HUES6 (cell line): ENCODE measurements at regions not wholly inside any gene's neighbourhood (a gene's known extent, or its start where the extent isn't known, plus 50 kb on each side); places are given as distances from the start of the nearest gene placed in this dataset.

Experiments used
- H3K27ac ChIP-seq: 2 replicates; pipeline ENCODE4 v1.7.0; 2013; ENCODE audit warnings: low read depth, mild to moderate bottlenecking, low read length, inconsistent platforms
- H3K27me3 ChIP-seq: 2 replicates; pipeline ENCODE4 v1.6.1; 2013; ENCODE audit warnings: low read length; ENCODE audit not compliant: control insufficient read depth, insufficient read depth
- H3K36me3 ChIP-seq: 2 replicates; pipeline ENCODE4 v1.6.1; 2013; ENCODE audit warnings: low read length; ENCODE audit not compliant: control insufficient read depth, insufficient read depth
- H3K4me1 ChIP-seq: 2 replicates; pipeline ENCODE4 v1.6.1; 2013; ENCODE audit warnings: low read length; ENCODE audit not compliant: control insufficient read depth, insufficient read depth
- H3K4me3 ChIP-seq: 2 replicates; pipeline ENCODE4 v1.5.1; 2013; ENCODE audit warnings: low read depth, low read length
- H3K9ac ChIP-seq: one replicate; pipeline ENCODE4 v1.6.1; 2013; ENCODE audit warnings: mild to moderate bottlenecking, low read length
- H3K9me3 ChIP-seq: 2 replicates; pipeline ENCODE4 v1.6.1; 2013; ENCODE audit warnings: low read depth, low read length; ENCODE audit not compliant: control insufficient read depth, insufficient read depth

DNA sequence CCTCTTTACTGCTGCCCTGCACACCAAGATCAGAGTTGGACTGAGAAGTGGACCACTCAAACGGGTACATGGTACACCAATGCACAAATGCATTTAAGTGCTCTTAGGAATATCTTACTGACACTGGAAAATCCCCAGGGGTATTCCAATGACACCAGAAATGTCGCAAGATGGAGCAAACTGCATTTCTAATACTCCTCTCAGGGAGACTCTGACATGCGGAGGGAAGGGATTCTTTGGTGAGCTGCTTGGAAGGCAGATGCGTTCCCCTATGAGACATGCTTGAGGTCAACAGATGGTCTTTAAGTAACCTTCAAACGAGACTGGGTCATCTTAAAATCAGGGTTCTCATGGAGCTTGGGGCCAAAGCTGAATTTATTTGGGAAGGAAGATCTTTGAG, 521.8 kb upstream of the TCF4 start:
- H3K36me3 ChIP-seq = no peaks in the 10 kb centered on the region
- H3K9ac ChIP-seq = no peak overlapping the region
- H3K4me3 ChIP-seq = no peak overlapping the region
- H3K27me3 ChIP-seq = no peaks in the 10 kb centered on the region
- no peaks in the 10 kb centered on the region for H3K4me1 ChIP-seq
- peaks cover under 1% of the 10 kb centered on the region; the same call in 1 of the 2 replicates for H3K9me3 ChIP-seq
- no peak overlapping the region for H3K27ac ChIP-seq

DNA sequence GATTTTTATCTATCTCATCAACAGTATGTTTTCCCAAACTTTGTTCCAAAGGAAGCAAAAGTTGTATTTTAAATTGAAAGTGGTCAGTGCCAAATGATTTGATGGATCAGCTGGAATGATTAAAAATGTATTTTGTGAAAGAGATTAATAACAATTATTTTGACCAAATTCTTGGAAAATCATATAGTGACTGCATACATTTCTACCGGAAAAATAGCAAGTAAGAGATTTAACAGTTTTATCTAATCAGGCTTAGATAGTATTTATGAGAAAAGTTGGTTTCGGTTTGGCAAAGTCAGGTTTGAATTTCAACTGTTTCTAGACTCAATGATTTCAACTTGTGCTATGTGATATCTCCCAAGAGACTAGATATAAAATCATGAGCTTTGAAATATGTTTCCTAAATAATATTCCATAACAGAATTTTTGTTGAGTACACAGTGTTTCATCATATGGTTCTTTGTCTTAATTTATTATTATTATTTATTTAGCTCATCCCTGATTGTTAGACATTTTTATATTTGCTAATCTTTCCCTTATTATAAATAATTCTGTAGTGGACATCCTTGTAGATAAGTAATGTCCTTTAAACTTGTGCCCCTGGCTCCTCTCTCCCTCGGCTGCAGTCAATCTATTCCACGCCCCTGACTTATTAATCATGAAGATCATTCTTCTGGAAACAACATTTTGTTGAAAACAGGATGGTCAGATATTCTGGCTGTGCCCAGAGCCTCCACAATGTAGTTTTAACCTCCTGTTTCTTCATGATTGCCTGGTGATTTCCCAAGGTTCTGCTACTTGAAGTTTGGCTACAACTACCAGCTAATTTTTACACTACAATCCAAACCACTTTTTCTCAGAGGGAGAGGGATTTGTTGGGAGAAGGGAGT, 520.7 kb upstream of the TCF4 start:
- Histone ChIP-seq H3K36me3 (no peaks in the 10 kb centered on the region), H3K27me3 (no peaks in the 10 kb centered on the region), H3K4me3 (no peak overlapping the region), H3K9ac (no peak overlapping the region), H3K4me1 (no peaks in the 10 kb centered on the region), H3K9me3 (peaks cover 6% of the 10 kb centered on the region), H3K27ac (no peak overlapping the region)

DNA sequence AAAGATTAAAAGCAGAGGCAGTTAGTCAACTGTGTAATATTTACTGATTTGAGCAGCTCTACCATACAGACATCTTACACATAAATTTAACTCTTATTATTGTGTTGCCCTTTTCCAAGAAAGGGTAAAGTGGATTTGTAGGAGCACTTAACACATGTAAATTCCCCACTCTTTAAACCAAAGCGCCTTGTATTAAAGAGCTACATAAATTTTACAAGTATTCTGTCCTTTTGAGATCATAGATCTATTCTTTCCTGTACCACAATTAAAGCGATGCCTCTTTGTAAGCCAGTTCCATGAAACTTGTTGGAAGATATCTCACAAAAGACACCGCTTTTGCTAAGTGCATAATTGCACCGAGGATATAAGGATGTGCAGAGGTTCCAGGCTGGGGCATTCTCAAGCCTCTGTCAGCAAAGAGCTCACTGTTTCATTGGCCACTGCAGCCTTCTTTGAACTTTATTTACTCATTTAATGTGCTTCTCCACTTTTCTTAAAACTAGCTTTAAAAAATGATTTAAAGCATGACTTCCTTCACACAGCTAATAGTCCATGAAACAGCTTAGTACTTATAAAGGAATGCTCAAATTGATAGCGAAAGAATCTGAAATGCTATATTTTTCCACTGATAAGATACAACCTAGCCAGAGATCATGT, 520.0 kb upstream of the TCF4 start:
- Histone ChIP-seq H3K4me3 (no peak overlapping the region), H3K9me3 (peaks cover 6% of the 10 kb centered on the region), H3K27me3 (no peaks in the 10 kb centered on the region), H3K36me3 (no peaks in the 10 kb centered on the region), H3K9ac (no peak overlapping the region), H3K27ac (no peak overlapping the region), H3K4me1 (no peaks in the 10 kb centered on the region)

DNA sequence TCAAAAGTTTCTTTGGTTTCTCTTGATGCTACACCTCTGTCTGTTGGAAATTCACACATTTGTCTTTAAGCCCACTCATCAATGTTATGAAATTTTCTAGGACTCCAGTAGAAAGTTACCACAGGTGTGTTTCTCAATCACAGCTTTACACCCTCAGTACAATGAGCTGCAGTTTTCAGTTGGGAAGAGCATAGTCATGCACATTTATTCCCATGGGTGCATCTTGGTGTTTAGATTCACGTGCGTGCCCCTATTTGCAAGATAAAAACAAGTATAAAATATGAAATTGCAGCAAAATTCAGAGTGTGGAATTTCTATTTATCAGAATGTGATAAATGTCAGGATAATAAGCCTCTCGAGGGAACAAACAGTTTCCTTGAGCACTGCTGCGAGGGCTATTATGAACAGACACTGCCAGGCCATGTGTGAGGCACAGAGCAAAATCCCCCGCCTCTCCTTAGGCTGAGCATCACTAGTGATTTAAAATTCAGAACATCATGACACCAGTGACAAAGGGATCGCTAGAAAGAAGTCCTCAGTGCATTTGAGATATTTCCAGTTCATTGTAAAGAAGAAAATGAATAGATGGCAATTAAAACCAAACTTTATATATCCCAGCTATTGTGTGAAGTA, 512.2 kb upstream of the TCF4 start:
- no peaks in the 10 kb centered on the region for H3K4me1 ChIP-seq
- no peaks in the 10 kb centered on the region for H3K36me3 ChIP-seq
- H3K9ac ChIP-seq = no peak overlapping the region
- no peak overlapping the region for H3K27ac ChIP-seq
- no peaks in the 10 kb centered on the region for H3K27me3 ChIP-seq
- no peak overlapping the region for H3K4me3 ChIP-seq
- H3K9me3 ChIP-seq = peaks cover 6% of the 10 kb centered on the region

DNA sequence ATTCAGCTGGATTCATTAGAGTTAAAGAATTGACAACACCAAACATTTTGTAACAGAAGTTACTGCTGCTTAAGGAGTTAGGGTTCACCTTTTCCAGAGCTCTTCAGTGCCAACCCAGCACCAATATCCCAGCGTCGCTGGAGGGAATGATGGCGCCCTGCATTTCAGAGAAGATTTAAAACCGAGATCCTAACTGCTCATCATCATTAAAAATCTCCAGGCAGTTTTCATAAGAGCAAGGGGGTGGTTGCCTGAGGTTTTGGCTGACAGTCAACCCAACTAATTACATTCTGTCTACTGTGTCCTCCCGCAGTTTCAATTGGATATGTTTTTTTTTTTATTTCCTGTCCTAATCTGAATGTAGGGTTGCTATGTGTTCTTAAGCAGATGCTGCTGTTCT, 509.6 kb upstream of the TCF4 start:
- Histone ChIP-seq H3K27ac (no peak overlapping the region), H3K4me1 (no peaks in the 10 kb centered on the region), H3K9ac (no peak overlapping the region), H3K4me3 (no peak overlapping the region), H3K9me3 (no peaks in the 10 kb centered on the region), H3K36me3 (no peaks in the 10 kb centered on the region), H3K27me3 (no peaks in the 10 kb centered on the region)

DNA sequence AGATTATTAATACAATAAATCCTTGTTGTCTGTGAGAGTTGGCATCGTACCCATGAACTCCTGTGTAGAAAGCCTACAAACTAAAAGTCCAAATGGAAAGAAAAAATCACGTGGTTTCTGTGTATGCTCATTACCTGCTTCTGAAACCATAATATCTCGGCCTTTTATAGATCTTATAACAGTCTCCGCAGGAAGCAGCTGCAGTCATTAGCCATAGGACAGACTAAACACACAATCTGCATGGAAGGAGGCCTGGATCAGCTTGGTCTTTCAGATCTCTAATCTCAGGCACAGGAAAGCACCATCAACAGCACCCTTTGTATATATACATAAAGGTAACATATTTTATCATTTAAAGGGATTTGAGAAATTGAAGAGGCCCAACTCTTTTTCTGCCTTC, 508.9 kb upstream of the TCF4 start:
- Histone ChIP-seq H3K9ac (no peak overlapping the region), H3K4me1 (no peaks in the 10 kb centered on the region), H3K36me3 (no peaks in the 10 kb centered on the region), H3K9me3 (no peaks in the 10 kb centered on the region), H3K4me3 (no peak overlapping the region), H3K27me3 (no peaks in the 10 kb centered on the region), H3K27ac (no peak overlapping the region)

DNA sequence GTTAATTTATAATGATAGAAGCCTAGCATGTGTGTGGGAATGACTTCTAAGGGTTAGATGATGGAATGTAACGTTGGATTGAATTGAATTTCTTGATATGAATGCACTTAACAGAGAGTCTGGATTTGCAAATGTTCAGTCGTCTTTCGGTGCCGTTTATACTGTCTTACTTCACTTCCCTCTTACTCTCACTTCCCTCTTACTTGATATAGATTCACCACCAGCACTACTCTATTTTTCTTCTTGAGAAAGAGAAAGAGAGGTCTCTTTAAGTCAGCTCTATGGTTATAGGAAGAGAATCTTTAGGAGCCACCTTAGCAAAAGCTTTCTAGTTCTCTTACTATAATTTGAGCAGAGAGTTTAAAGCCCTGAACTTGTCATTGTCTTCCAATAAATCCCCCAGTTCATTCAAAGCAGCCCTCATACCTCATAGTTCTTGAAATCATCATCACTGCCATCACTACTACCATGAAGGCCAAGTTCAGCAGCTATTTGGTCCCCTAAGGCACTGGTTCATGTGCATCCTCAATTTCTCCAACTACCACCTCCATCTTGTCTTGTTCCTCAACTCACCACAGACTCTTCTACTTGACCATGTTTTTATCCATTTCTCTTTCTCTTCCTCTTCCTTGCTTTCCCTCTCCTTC, 501.7 kb upstream of the TCF4 start:
- H3K9ac ChIP-seq = no peak overlapping the region
- H3K36me3 ChIP-seq = no peaks in the 10 kb centered on the region
- H3K4me3 ChIP-seq = no peak overlapping the region
- H3K27ac ChIP-seq = no peak overlapping the region
- H3K9me3 ChIP-seq = no peaks in the 10 kb centered on the region
- no peaks in the 10 kb centered on the region for H3K4me1 ChIP-seq
- no peaks in the 10 kb centered on the region for H3K27me3 ChIP-seq

DNA sequence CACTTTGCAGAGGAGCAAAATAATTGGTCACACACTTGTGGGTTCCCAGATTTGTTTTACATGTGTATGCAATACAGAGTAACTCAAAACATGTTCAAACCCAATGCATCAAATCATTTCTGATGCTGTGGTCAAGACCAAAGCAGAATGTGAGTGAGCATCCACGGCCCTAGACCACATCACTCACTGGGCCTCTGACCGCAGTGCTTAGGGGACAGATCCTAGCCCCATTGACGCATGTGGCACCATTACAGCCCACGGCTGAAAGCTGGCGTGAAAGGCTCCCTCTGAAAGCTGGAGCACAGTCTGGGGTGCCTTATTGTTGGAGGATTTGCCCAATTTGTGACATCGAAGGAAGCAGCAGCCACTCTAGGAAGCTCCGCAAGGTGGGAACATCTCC, 498.8 kb upstream of the TCF4 start:
- Histone ChIP-seq H3K4me1 (peaks cover 10% of the 10 kb centered on the region), H3K9ac (no peak overlapping the region), H3K9me3 (no peaks in the 10 kb centered on the region), H3K4me3 (no peak overlapping the region), H3K27me3 (no peaks in the 10 kb centered on the region), H3K36me3 (no peaks in the 10 kb centered on the region), H3K27ac (no peak overlapping the region)

DNA sequence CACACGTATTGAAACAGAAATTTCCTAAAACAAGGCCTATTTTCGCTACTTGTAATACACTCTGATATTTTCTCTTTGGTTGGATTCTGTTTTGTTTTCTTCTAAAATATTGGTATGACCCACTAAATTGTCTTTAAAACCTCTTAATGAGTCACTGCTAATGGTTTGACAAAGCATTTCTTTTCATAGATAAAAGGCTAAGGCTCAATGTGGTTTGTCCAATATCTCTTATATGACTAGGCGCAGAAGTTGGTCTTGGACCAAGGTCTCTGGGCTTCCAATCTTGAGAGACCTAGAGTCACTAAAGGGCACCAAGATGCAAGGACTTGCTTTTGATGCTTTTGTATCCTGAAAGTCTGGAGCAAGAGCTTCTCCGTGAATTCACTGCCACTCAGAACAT, 498.2 kb upstream of the TCF4 start:
- no peaks in the 10 kb centered on the region for H3K9me3 ChIP-seq
- no peak overlapping the region for H3K4me3 ChIP-seq
- no peak overlapping the region for H3K9ac ChIP-seq
- H3K27ac ChIP-seq = no peak overlapping the region
- H3K36me3 ChIP-seq = no peaks in the 10 kb centered on the region
- H3K27me3 ChIP-seq = no peaks in the 10 kb centered on the region
- H3K4me1 ChIP-seq = peaks cover 10% of the 10 kb centered on the region

DNA sequence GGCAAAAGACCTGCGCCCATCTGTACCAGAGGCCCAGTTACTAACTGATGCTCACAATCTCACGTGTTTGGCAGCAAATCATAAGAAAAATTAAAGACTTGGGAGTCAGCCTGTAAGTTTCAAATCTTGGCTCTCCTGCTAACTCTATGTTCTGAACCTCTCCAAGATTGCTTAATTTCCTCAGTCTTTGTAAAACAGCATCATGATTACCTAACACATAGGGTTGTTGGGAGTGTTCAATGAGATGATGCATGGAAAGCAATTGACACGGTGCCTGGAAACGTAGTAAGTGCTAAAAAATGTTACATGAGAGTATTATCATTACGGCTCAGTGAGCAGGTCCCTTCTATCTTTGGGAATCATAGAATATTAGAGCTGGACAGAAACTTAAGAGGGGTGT, 497.6 kb upstream of the TCF4 start:
- H3K27me3 ChIP-seq = no peaks in the 10 kb centered on the region
- no peaks in the 10 kb centered on the region for H3K9me3 ChIP-seq
- no peaks in the 10 kb centered on the region for H3K36me3 ChIP-seq
- no peak overlapping the region for H3K9ac ChIP-seq
- peaks cover 10% of the 10 kb centered on the region for H3K4me1 ChIP-seq
- no peak overlapping the region for H3K4me3 ChIP-seq
- no peak overlapping the region for H3K27ac ChIP-seq
